ENCODE measurements at regions not wholly inside any gene's neighbourhood (a gene's known extent, or its start where the extent isn't known, plus 50 kb on each side); places are given as distances from the start of the nearest gene placed in this dataset.

DNA sequence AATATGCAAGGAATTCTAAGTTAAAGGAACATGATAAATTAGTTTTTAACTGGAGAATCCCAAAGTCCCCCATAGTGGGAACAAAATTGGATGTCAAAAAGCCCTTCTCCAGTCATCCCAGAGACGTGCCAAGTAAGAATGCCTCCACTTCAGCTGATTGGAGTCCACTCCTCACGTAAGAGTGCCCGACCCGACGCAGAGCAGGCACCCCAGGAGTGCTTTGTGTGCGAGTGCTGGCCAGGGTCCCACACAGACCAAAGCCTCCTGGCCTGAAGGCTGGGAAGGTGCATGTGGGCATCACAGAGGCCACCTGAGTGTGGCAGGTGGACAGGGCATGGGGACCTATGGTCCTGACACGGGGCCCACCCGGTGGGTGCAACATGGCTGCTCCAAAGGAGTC is 183.5 kb downstream of the GLI2 start:
- no peak for DNase-seq (ENCODE audit: extremely low spot score)
- TF ChIP-seq SUZ12 (IDR thresholded peaks at IDR 0.05) (no peak), CTBP1 (IDR thresholded peaks at IDR 0.05; ENCODE audit: borderline replicate concordance) (no peak), L3MBTL2 (conservative IDR thresholded peaks at IDR 0.05) (no peak), ELF4 (IDR thresholded peaks at IDR 0.05) (no peak), ARNT (IDR thresholded peaks at IDR 0.05) (no peak), LEF1 (IDR thresholded peaks at IDR 0.05; ENCODE audit: borderline replicate concordance) (no peak), BHLHE40 (IDR thresholded peaks at IDR 0.05; ENCODE audit: borderline replicate concordance) (no peak), HDGF (IDR thresholded peaks at IDR 0.05; ENCODE audit: borderline replicate concordance) (no peak), NFRKB (IDR thresholded peaks at IDR 0.05) (no peak), FOXA1 (IDR thresholded peaks at IDR 0.05) (no peak), TARDBP (IDR thresholded peaks at IDR 0.05) (no peak), FOXK2 (IDR thresholded peaks at IDR 0.05) (no peak), SP1 (IDR thresholded peaks at IDR 0.05) (no peak), FOXM1 (IDR thresholded peaks at IDR 0.05; ENCODE audit: borderline replicate concordance) (no peak), ZNF384 (IDR thresholded peaks at IDR 0.05) (no peak)
- TF ChIP-seq, protein P1, sequence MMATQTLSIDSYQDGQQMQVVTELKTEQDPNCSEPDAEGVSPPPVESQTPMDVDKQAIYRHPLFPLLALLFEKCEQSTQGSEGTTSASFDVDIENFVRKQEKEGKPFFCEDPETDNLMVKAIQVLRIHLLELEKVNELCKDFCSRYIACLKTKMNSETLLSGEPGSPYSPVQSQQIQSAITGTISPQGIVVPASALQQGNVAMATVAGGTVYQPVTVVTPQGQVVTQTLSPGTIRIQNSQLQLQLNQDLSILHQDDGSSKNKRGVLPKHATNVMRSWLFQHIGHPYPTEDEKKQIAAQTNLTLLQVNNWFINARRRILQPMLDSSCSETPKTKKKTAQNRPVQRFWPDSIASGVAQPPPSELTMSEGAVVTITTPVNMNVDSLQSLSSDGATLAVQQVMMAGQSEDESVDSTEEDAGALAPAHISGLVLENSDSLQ (IDR thresholded peaks at IDR 0.05), result no peak
- CTCF ChIA-PET, result no interaction called here
- POLR2A ChIA-PET, result no interaction called here

DNA sequence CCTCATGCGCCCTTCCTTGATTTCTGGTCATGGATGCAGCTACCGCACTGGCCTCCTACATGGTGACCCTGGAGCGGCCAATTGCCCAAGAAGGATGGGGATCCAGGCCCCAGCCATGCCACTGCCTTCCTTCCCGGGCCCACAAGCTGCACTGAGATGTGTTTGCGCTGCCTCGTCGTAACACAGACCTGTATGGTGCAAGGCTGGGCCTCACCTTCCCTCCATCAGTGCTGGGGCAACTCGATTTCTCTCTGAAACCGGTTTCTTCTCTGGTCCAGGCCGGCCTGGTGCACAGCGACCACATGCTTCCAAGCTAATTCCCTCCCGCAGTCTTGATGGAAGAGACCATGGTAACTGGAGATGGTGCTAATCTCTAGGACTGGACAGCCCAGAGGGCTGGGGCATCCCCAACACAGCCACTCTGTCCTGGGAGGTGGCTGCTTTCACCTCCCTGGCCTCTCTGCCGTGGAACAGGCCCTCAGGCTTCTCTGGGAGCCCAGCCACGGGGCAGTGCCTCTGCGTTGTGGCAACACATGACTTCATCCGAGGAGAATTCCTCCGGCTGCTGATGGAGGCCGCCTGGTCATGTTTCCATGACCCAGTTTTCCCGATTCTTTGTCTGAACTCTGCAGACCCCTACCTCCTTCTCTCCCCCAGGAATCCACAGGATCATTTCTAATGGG is 184.2 kb downstream of the GLI2 start:
- CTCF ChIA-PET, result interaction anchor here (0.7 kb wide), 1 partner anchor 28 kb away, joined by 3 read pairs; no protein-coding TSS in a partner anchor
- TF ChIP-seq NFRKB (IDR thresholded peaks at IDR 0.05) (no peak), FOXK2 (IDR thresholded peaks at IDR 0.05) (no peak), ELF4 (IDR thresholded peaks at IDR 0.05) (no peak), SUZ12 (IDR thresholded peaks at IDR 0.05) (no peak), BHLHE40 (IDR thresholded peaks at IDR 0.05; ENCODE audit: borderline replicate concordance) (no peak), TARDBP (IDR thresholded peaks at IDR 0.05) (no peak), SP1 (IDR thresholded peaks at IDR 0.05) (no peak), ARNT (IDR thresholded peaks at IDR 0.05) (no peak)
- TF ChIP-seq, protein P1 (IDR thresholded peaks at IDR 0.05), result no peak
- no peak for DNase-seq (ENCODE audit: extremely low spot score)
- POLR2A ChIA-PET, result no interaction called here

DNA sequence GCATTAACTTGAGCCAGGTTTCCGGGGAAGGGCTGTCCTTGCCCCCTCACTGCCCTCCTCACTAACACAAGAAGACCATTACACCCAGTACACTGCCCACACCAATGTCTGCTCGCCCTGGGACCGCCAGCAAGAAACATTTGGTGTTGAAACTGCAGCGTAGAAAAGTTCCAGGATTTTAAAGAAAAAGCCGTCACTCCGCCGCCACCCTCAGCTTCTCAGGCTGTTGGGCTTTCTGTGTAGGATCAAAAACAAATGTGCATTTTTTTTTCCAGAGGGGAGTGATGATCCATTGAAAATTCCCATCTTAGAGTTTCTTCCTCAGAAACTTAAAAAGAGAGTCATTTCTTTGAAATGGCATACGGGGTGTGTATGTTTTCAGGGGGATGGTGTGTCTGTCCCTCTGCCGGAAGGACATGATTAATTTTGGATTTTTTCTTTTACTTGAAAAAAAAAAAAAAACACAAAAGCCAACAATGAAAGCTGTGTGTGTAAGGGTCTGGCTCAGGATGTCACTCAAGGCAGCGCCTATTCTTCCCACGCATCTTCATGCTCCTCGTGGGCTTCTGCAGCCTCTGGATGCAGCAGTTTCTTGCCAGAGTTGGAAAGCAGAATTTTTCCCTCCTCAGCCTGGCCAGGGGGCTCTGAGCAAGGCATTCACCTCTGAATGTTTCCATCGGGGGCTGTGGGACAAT is 184.9 kb downstream of the GLI2 start:
- ChIA-PET POLR2A (no interaction called here), CTCF (interaction anchor here (0.7 kb wide), 1 partner anchor 27 kb away, joined by 3 read pairs; no protein-coding TSS in a partner anchor)
- no peak for TF ChIP-seq L3MBTL2 (conservative IDR thresholded peaks at IDR 0.05)
- no peak for DNase-seq (ENCODE audit: extremely low spot score)

DNA sequence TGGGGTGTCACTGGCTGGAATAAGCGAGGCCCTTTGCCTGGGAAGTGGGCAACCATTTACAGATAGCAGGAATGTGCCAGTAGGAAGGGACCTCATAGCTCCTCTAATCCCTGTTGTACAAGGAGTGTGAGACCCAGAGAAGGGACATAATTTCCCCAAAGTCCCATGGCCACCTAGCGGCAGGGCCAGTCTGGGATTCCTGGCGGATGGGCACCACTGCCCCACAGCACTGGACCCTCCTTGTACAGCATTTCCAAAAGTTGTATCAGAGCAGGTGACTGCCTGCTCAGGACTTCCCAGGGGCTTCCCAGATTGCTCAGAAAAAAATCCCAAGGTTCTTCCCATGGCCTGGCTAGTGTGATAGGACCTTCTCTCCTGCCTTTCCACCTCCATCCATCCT is 185.8 kb downstream of the GLI2 start:
- no peak for DNase-seq (ENCODE audit: extremely low spot score)
- ChIA-PET CTCF (no interaction called here), POLR2A (no interaction called here)
- no peak for TF ChIP-seq SP1 (IDR thresholded peaks at IDR 0.05)
- no peak for TF ChIP-seq SUZ12 (IDR thresholded peaks at IDR 0.05)
- TF ChIP-seq, protein P1 (IDR thresholded peaks at IDR 0.05), result no peak
- TF ChIP-seq CTBP1 (IDR thresholded peaks at IDR 0.05; ENCODE audit: borderline replicate concordance), result no peak
- TF ChIP-seq NFRKB (IDR thresholded peaks at IDR 0.05), result no peak
- no peak for TF ChIP-seq ZNF384 (IDR thresholded peaks at IDR 0.05)
- no peak for TF ChIP-seq ELF4 (IDR thresholded peaks at IDR 0.05)
- no peak for TF ChIP-seq ARNT (IDR thresholded peaks at IDR 0.05)
- no peak for TF ChIP-seq FOXK2 (IDR thresholded peaks at IDR 0.05)

DNA sequence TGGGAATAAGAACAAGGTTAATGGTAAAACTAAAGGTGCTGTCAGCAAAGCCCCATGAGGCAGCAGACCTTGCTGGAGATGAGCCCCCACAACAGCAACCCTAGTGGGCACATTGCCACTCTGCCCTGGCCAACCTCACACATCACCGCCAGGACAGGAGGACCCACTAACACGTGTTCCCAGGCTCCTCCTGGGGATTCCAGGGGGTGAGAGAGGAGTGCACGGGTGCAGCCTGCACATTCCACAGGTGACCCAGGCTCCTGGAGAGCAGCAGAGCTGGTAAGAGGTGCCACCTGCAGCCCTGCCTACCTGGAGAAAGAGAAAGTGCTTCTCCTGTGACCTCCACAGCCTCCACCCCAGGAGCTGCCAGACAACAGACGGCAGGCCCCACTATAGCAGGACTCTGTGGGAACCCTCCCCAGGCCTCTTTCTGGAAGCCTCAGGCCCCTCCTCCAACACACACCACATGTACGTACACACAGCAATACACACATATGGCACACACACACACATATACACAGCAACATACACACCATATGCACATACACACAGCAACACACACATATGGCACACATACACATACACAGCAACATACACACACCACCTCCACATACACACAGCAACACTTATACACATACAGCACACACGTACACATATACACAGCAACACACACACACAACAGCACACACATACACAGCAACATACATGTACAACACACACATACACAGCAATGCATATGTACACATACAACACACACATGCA is 187.1 kb downstream of the GLI2 start:
- POLR2A ChIA-PET, result no interaction called here

DNA sequence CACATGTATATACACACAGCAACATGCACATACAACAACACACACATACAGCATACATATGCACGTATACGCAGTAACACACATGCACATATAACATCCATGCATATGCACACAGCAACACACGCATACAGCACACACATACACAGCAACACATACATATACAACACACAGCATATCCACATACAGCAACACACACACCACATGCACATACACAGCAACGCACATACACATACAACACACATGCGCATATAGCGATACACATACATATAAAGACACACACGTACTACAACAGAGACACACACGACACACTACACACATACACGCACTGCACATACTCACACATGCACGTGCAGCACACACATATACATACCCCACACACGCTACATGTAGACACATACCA is 187.8 kb downstream of the GLI2 start:
- no peak for TF ChIP-seq ARNT (IDR thresholded peaks at IDR 0.05)
- no peak for TF ChIP-seq ELF4 (IDR thresholded peaks at IDR 0.05)
- no peak for TF ChIP-seq HDGF (IDR thresholded peaks at IDR 0.05; ENCODE audit: borderline replicate concordance)
- no peak for TF ChIP-seq FOXK2 (IDR thresholded peaks at IDR 0.05)
- ChIA-PET CTCF (no interaction called here), POLR2A (no interaction called here)
- no peak for DNase-seq (ENCODE audit: extremely low spot score)

More for the DNA sequence above, 187.1 kb downstream of the GLI2 start:
- CTCF ChIA-PET, result no interaction called here
- no peak for DNase-seq (ENCODE audit: extremely low spot score)
- TF ChIP-seq L3MBTL2 (conservative IDR thresholded peaks at IDR 0.05), result no peak
- no peak for TF ChIP-seq SP1 (IDR thresholded peaks at IDR 0.05)
- TF ChIP-seq BHLHE40 (IDR thresholded peaks at IDR 0.05; ENCODE audit: borderline replicate concordance), result no peak
- TF ChIP-seq FOXK2 (IDR thresholded peaks at IDR 0.05), result no peak
- TF ChIP-seq SUZ12 (IDR thresholded peaks at IDR 0.05), result no peak
- no peak for TF ChIP-seq ZNF384 (IDR thresholded peaks at IDR 0.05)
